GM23338 (cell line): ENCODE measurements at regions not wholly inside any gene's neighbourhood (a gene's known extent, or its start where the extent isn't known, plus 50 kb on each side); places are given as distances from the start of the nearest gene placed in this dataset.

Experiments
- ATAC-seq: fragments of 200-7000 bp; cut with Tn5 transposase; 3 replicates; pipeline ENCODE4 v1.9.1; 2020
- DNase-seq: peaks from one replicate; pipeline ENCODE4 v3.0.0-alpha.2; 2015; ENCODE audit warnings: low spot score
- H2AFZ ChIP-seq: fragments of 200-600 bp; sonication (generic); 2 replicates; pipeline ENCODE4 v1.8.0; 2016; ENCODE audit warnings: antibody characterized with exemption, mild to moderate bottlenecking, moderate library complexity
- H3F3A ChIP-seq: fragments of 200-600 bp; sonication (generic); replicated peaks from 2 replicates; pipeline ENCODE4 v1.8.0; 2017; ENCODE audit warnings: antibody characterized with exemption, mixed run types, low read depth
- H3K27ac ChIP-seq: fragments of 200-600 bp; sonication (generic); 2 replicates; pipeline ENCODE4 v1.6.1; 2016; ENCODE audit warnings: low read depth
- H3K27me3 ChIP-seq: fragments of 200-600 bp; sonication (generic); 2 replicates; pipeline ENCODE4 v1.8.0; 2016; ENCODE audit warnings: mild to moderate bottlenecking, mixed run types, moderate library complexity; ENCODE audit not compliant: insufficient read depth
- H3K36me3 ChIP-seq: fragments of 200-600 bp; sonication (generic); 2 replicates; pipeline ENCODE4 v1.8.0; 2016; ENCODE audit warnings: mild to moderate bottlenecking; ENCODE audit not compliant: insufficient read depth
- H3K4me1 ChIP-seq: fragments of 200-600 bp; sonication (generic); 2 replicates; pipeline ENCODE4 v1.8.0; 2016; ENCODE audit warnings: mild to moderate bottlenecking, moderate library complexity; ENCODE audit not compliant: insufficient read depth
- H3K4me2 ChIP-seq: fragments of 200-600 bp; sonication (generic); 2 replicates; pipeline ENCODE4 v1.7.1; 2017; ENCODE audit warnings: mixed run types
- H3K4me3 ChIP-seq: fragments of 200-600 bp; sonication (generic); 2 replicates; pipeline ENCODE4 v1.6.1; 2016; ENCODE audit warnings: mixed run types
- H3K79me2 ChIP-seq: fragments of 200-600 bp; sonication (generic); replicated peaks from 2 replicates; pipeline ENCODE4 v1.8.0; 2017; ENCODE audit warnings: mild to moderate bottlenecking; ENCODE audit not compliant: insufficient read depth
- H3K9me2 ChIP-seq: fragments of 200-600 bp; sonication (generic); 2 replicates; pipeline ENCODE4 v1.8.0; 2017; ENCODE audit not compliant: insufficient read depth
- H4K20me1 ChIP-seq: fragments of 200-600 bp; sonication (generic); replicated peaks from 2 replicates; pipeline ENCODE4 v1.8.0; 2017; ENCODE audit warnings: mild to moderate bottlenecking; ENCODE audit not compliant: insufficient read depth
- H3K27ac Mint-ChIP-seq: 2 replicates; pipeline ENCODE4 v1.8.0; 2020; ENCODE audit warnings: inconsistent platforms, mild to moderate bottlenecking, moderate library complexity, mixed read lengths
- H3K27me3 Mint-ChIP-seq: 3 replicates; pipeline ENCODE4 v1.8.0; 2022; ENCODE audit warnings: low read depth, mild to moderate bottlenecking, moderate library complexity, mixed read lengths, inconsistent platforms; ENCODE audit not compliant: insufficient read depth, poor library complexity
- H3K36me3 Mint-ChIP-seq: 3 replicates; pipeline ENCODE4 v1.8.0; 2021; ENCODE audit warnings: low read depth, mild to moderate bottlenecking, inconsistent platforms, moderate library complexity, mixed read lengths
- H3K4me1 Mint-ChIP-seq: 3 replicates; pipeline ENCODE4 v1.8.0; 2020; ENCODE audit warnings: mild to moderate bottlenecking, inconsistent platforms, mixed read lengths
- H3K4me3 Mint-ChIP-seq: 3 replicates; pipeline ENCODE4 v1.8.0; 2021; ENCODE audit warnings: moderate library complexity, mild to moderate bottlenecking, inconsistent platforms, mixed read lengths
- H3K9me3 Mint-ChIP-seq: 3 replicates; pipeline ENCODE4 v1.8.0; 2020; ENCODE audit warnings: moderate library complexity, mild to moderate bottlenecking, inconsistent platforms, mixed read lengths
- CREB1 ChIP-seq: fragments of 250-450 bp; sonication (Bioruptor Pico); IDR thresholded peaks from 2 replicates; pipeline ENCODE4 v1.5.0; 2020; ENCODE audit warnings: low read depth, mild to moderate bottlenecking, moderate library complexity
- EZH2 ChIP-seq: fragments of 200-600 bp; sonication (generic); IDR thresholded peaks from one replicate; pipeline ENCODE4 v1.8.0; 2017; ENCODE audit warnings: antibody characterized with exemption, mild to moderate bottlenecking, low read depth; ENCODE audit not compliant: unreplicated experiment
- EZH2phosphoT487 ChIP-seq: fragments of 200-600 bp; sonication (generic); IDR thresholded peaks from one replicate; pipeline ENCODE4 v1.8.1; 2018; ENCODE audit warnings: antibody characterized with exemption; ENCODE audit not compliant: unreplicated experiment
- JUNB ChIP-seq: IDR thresholded peaks from one replicate; pipeline ENCODE4 v1.6.1; 2016; ENCODE audit warnings: antibody characterized with exemption; ENCODE audit not compliant: unreplicated experiment
- NANOG ChIP-seq: IDR thresholded peaks from 2 replicates; pipeline ENCODE4 v1.6.1; 2016; ENCODE audit warnings: antibody characterized with exemption, borderline replicate concordance
- STAT1 ChIP-seq: IDR thresholded peaks from one replicate; pipeline ENCODE4 v1.6.1; 2016; ENCODE audit warnings: antibody characterized with exemption; ENCODE audit not compliant: unreplicated experiment
- ZNF114 ChIP-seq: fragments of 250-450 bp; sonication (Bioruptor Pico); IDR thresholded peaks from 2 replicates; pipeline ENCODE4 v1.5.0; 2020; ENCODE audit warnings: mild to moderate bottlenecking, moderate library complexity
- ZNF331 ChIP-seq: fragments of 250-450 bp; sonication (Bioruptor Pico); IDR thresholded peaks from 2 replicates; pipeline ENCODE4 v1.5.0; 2020; ENCODE audit warnings: low read depth, mild to moderate bottlenecking, moderate library complexity
- TF ChIP-seq, protein P1 (sequence below): IDR thresholded peaks from one replicate; pipeline ENCODE4 v1.6.1; 2018; ENCODE audit warnings: antibody characterized with exemption; ENCODE audit not compliant: unreplicated experiment
- TF ChIP-seq, protein P2 (sequence below), 2 experiments: fragments of 200-600 bp in 1 of 2; sonication (generic) in 1 of 2; conservative IDR thresholded peaks; 2 replicates each; pipeline versions ENCODE4 v1.5.1 to v1.6.1; 2016 to 2017; ENCODE audit warnings: antibody characterized with exemption in 2 of 2, low read depth in 2 of 2, mild to moderate bottlenecking in 2 of 2, moderate library complexity in 1 of 2
- TF ChIP-seq, protein P3 (sequence below): fragments of 250-450 bp; sonication (Bioruptor Pico); IDR thresholded peaks from 2 replicates; pipeline ENCODE4 v1.5.0; 2020; ENCODE audit warnings: mild to moderate bottlenecking, moderate library complexity

DNA sequence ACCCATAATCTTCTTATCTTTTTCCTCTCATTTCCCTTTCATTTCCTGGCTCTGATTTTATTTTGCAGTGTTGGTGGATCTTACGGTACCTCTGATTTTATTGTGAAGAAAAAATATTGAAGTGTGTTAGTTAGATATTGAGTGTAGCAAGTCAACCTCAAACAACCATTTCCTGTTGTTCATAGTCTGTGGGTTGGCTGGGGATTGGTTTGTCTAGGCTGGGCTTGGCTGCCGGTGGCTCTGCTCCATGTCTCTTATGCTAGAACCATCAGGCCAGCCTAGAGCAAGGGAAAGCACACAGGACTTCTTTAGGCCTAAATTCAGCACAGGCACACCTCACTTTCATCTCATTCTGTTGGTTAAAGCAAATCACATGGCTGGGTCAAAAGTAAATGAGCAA, 383.1 kb upstream of the LCORL start:
- no peak overlapping the region for H3K4me2 ChIP-seq
- no peak for TF ChIP-seq ZNF331 (CRISPR knock-in tag)
- TF ChIP-seq EZH2phosphoT487: no peak
- no peak for TF ChIP-seq ZNF114 (CRISPR knock-in tag)
- TF ChIP-seq EZH2: no peak
- no peak for TF ChIP-seq NANOG
- TF ChIP-seq, protein P1, sequence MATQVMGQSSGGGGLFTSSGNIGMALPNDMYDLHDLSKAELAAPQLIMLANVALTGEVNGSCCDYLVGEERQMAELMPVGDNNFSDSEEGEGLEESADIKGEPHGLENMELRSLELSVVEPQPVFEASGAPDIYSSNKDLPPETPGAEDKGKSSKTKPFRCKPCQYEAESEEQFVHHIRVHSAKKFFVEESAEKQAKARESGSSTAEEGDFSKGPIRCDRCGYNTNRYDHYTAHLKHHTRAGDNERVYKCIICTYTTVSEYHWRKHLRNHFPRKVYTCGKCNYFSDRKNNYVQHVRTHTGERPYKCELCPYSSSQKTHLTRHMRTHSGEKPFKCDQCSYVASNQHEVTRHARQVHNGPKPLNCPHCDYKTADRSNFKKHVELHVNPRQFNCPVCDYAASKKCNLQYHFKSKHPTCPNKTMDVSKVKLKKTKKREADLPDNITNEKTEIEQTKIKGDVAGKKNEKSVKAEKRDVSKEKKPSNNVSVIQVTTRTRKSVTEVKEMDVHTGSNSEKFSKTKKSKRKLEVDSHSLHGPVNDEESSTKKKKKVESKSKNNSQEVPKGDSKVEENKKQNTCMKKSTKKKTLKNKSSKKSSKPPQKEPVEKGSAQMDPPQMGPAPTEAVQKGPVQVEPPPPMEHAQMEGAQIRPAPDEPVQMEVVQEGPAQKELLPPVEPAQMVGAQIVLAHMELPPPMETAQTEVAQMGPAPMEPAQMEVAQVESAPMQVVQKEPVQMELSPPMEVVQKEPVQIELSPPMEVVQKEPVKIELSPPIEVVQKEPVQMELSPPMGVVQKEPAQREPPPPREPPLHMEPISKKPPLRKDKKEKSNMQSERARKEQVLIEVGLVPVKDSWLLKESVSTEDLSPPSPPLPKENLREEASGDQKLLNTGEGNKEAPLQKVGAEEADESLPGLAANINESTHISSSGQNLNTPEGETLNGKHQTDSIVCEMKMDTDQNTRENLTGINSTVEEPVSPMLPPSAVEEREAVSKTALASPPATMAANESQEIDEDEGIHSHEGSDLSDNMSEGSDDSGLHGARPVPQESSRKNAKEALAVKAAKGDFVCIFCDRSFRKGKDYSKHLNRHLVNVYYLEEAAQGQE: no peak
- no peak for TF ChIP-seq CREB1 (CRISPR knock-in tag)
- no peak for ATAC-seq
- no peaks in the 10 kb centered on the region for H3K9me3 Mint-ChIP-seq
- no peaks in the 10 kb centered on the region for H3K36me3 ChIP-seq
- H2AFZ ChIP-seq: no peak overlapping the region
- H3K9me2 ChIP-seq: no peaks in the 10 kb centered on the region
- no peak overlapping the region for H3K4me3 ChIP-seq
- H3K27me3 ChIP-seq: no peaks in the 10 kb centered on the region
- no peaks in the 10 kb centered on the region for H3F3A ChIP-seq
- H3K36me3 Mint-ChIP-seq: no peaks in the 10 kb centered on the region
- no peak overlapping the region for H3K27ac ChIP-seq
- H3K27ac Mint-ChIP-seq: no peak overlapping the region
- no peaks in the 10 kb centered on the region for H3K4me1 Mint-ChIP-seq
- DNase-seq: no peak
- peaks cover 3% of the 10 kb centered on the region for H3K27me3 Mint-ChIP-seq
- H3K4me1 ChIP-seq: no peaks in the 10 kb centered on the region
- no peak overlapping the region for H3K4me3 Mint-ChIP-seq
- H3K79me2 ChIP-seq: no peaks in the 10 kb centered on the region
- H4K20me1 ChIP-seq: no peaks in the 10 kb centered on the region

DNA sequence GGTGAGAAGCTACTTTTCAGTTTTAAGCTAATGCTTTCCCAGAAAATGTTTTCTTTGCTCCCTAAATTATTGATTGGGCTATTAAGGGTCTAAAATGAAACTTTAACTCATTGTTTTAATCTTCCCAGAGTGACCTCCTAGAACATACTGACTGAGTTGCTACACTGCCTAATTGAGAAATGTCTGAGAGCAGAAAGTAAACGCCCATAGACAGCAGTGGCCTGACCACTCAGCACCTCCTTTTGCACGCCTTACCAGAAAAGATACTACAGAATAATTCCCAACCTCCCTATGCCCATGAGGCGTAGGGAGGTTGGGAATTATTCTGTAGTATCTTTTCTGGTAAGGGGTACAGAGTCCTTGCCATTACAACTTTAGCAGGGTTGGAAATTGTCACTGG, 381.8 kb upstream of the LCORL start:
- H3K79me2 ChIP-seq: no peaks in the 10 kb centered on the region
- no peaks in the 10 kb centered on the region for H3K27me3 ChIP-seq
- H2AFZ ChIP-seq: no peak overlapping the region
- H3K9me2 ChIP-seq: no peaks in the 10 kb centered on the region
- H3K4me2 ChIP-seq: no peak overlapping the region
- H3K36me3 ChIP-seq: no peaks in the 10 kb centered on the region
- no peaks in the 10 kb centered on the region for H3F3A ChIP-seq
- H3K4me3 ChIP-seq: no peak overlapping the region
- no peak overlapping the region for H3K27ac ChIP-seq
- Mint-ChIP-seq H3K4me3 (no peak overlapping the region), H3K27ac (no peak overlapping the region), H3K27me3 (peaks cover 3% of the 10 kb centered on the region), H3K4me1 (peaks cover 7% of the 10 kb centered on the region; the same call in 2 of the 3 replicates), H3K9me3 (no peaks in the 10 kb centered on the region), H3K36me3 (no peaks in the 10 kb centered on the region)
- H3K4me1 ChIP-seq: peaks cover 10% of the 10 kb centered on the region
- ATAC-seq (no peak), DNase-seq (no peak)
- H4K20me1 ChIP-seq: no peaks in the 10 kb centered on the region
- TF ChIP-seq EZH2 (no peak), EZH2phosphoT487 (no peak), JUNB (no peak), ZNF331 (CRISPR knock-in tag) (no peak), STAT1 (no peak), NANOG (no peak), ZNF114 (CRISPR knock-in tag) (no peak)
- TF ChIP-seq, protein P2, sequence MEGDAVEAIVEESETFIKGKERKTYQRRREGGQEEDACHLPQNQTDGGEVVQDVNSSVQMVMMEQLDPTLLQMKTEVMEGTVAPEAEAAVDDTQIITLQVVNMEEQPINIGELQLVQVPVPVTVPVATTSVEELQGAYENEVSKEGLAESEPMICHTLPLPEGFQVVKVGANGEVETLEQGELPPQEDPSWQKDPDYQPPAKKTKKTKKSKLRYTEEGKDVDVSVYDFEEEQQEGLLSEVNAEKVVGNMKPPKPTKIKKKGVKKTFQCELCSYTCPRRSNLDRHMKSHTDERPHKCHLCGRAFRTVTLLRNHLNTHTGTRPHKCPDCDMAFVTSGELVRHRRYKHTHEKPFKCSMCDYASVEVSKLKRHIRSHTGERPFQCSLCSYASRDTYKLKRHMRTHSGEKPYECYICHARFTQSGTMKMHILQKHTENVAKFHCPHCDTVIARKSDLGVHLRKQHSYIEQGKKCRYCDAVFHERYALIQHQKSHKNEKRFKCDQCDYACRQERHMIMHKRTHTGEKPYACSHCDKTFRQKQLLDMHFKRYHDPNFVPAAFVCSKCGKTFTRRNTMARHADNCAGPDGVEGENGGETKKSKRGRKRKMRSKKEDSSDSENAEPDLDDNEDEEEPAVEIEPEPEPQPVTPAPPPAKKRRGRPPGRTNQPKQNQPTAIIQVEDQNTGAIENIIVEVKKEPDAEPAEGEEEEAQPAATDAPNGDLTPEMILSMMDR (conservative IDR thresholded peaks at IDR 0.05; ENCODE audit: low read depth in 2 of 2): no peak
- TF ChIP-seq, protein P3, sequence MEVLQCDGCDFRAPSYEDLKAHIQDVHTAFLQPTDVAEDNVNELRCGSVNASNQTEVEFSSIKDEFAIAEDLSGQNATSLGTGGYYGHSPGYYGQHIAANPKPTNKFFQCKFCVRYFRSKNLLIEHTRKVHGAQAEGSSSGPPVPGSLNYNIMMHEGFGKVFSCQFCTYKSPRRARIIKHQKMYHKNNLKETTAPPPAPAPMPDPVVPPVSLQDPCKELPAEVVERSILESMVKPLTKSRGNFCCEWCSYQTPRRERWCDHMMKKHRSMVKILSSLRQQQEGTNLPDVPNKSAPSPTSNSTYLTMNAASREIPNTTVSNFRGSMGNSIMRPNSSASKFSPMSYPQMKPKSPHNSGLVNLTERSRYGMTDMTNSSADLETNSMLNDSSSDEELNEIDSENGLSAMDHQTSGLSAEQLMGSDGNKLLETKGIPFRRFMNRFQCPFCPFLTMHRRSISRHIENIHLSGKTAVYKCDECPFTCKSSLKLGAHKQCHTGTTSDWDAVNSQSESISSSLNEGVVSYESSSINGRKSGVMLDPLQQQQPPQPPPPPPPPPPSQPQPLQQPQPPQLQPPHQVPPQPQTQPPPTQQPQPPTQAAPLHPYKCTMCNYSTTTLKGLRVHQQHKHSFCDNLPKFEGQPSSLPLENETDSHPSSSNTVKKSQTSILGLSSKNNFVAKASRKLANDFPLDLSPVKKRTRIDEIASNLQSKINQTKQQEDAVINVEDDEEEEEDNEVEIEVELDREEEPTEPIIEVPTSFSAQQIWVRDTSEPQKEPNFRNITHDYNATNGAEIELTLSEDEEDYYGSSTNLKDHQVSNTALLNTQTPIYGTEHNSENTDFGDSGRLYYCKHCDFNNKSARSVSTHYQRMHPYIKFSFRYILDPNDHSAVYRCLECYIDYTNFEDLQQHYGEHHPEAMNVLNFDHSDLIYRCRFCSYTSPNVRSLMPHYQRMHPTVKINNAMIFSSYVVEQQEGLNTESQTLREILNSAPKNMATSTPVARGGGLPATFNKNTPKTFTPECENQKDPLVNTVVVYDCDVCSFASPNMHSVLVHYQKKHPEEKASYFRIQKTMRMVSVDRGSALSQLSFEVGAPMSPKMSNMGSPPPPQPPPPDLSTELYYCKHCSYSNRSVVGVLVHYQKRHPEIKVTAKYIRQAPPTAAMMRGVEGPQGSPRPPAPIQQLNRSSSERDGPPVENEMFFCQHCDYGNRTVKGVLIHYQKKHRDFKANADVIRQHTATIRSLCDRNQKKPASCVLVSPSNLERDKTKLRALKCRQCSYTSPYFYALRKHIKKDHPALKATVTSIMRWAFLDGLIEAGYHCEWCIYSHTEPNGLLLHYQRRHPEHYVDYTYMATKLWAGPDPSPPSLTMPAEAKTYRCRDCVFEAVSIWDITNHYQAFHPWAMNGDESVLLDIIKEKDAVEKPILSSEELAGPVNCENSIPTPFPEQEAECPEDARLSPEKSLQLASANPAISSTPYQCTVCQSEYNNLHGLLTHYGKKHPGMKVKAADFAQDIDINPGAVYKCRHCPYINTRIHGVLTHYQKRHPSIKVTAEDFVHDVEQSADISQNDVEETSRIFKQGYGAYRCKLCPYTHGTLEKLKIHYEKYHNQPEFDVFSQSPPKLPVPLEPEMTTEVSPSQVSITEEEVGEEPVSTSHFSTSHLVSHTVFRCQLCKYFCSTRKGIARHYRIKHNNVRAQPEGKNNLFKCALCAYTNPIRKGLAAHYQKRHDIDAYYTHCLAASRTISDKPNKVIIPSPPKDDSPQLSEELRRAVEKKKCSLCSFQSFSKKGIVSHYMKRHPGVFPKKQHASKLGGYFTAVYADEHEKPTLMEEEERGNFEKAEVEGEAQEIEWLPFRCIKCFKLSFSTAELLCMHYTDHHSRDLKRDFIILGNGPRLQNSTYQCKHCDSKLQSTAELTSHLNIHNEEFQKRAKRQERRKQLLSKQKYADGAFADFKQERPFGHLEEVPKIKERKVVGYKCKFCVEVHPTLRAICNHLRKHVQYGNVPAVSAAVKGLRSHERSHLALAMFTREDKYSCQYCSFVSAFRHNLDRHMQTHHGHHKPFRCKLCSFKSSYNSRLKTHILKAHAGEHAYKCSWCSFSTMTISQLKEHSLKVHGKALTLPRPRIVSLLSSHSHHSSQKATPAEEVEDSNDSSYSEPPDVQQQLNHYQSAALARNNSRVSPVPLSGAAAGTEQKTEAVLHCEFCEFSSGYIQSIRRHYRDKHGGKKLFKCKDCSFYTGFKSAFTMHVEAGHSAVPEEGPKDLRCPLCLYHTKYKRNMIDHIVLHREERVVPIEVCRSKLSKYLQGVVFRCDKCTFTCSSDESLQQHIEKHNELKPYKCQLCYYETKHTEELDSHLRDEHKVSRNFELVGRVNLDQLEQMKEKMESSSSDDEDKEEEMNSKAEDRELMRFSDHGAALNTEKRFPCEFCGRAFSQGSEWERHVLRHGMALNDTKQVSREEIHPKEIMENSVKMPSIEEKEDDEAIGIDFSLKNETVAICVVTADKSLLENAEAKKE (CRISPR knock-in tag): no peak
